GM19324 (cell line): ENCODE measurements at regions not wholly inside any gene's neighbourhood (a gene's known extent, or its start where the extent isn't known, plus 50 kb on each side); places are given as distances from the start of the nearest gene placed in this dataset.

Experiments used
- ATAC-seq: cut with Tn5 transposase; IDR thresholded peaks from one replicate; pipeline ENCODE4 v1.9.1; 2021; ENCODE audit warnings: mild to moderate bottlenecking, moderate library complexity; ENCODE audit not compliant: unreplicated experiment, low FRiP score

GRCh38 chr1:116260621-116261020, 112.4 kb upstream of the ATP1A1 start:
- no peak for ATAC-seq

- ATAC-seq = no peak
Measured at GRCh38 chr1:116261227-116261626, 111.8 kb upstream of the ATP1A1 start.

GRCh38 chr1:116262207-116262994, 110.6 kb upstream of the ATP1A1 start:
- no peak for ATAC-seq

GRCh38 chr1:116262995-116263385, 110.1 kb upstream of the ATP1A1 start:
- ATAC-seq = no peak

- ATAC-seq = no peak
Measured at GRCh38 chr1:116265931-116266863, 106.8 kb upstream of the ATP1A1 start.

GRCh38 chr1:116266864-116267212, 106.2 kb upstream of the ATP1A1 start:
- no peak for ATAC-seq

GRCh38 chr1:116268211-116268610, 104.8 kb upstream of the ATP1A1 start:
- ATAC-seq = no peak

- no peak for ATAC-seq
Measured at GRCh38 chr1:116270316-116271057, 102.6 kb upstream of the ATP1A1 start.

GRCh38 chr1:116273042-116273783, 99.8 kb upstream of the ATP1A1 start:
- ATAC-seq = no peak

- ATAC-seq = no peak
Measured at GRCh38 chr1:116276532-116276931, 96.5 kb upstream of the ATP1A1 start.

- ATAC-seq = no peak
Measured at GRCh38 chr1:116277840-116278540, 95.1 kb upstream of the ATP1A1 start.

GRCh38 chr1:116278541-116278866, 94.5 kb upstream of the ATP1A1 start:
- no peak for ATAC-seq

GRCh38 chr1:116279715-116280114, 93.3 kb upstream of the ATP1A1 start:
- no peak for ATAC-seq

- no peak for ATAC-seq
Measured at GRCh38 chr1:116284819-116285390, 88.1 kb upstream of the ATP1A1 start.

GRCh38 chr1:116286541-116286971, 86.5 kb upstream of the ATP1A1 start:
- no peak for ATAC-seq

- ATAC-seq = no peak
Measured at GRCh38 chr1:116287341-116288200, 85.5 kb upstream of the ATP1A1 start.

GRCh38 chr1:116288201-116288598, 84.8 kb upstream of the ATP1A1 start:
- peak; percentile 72 for ATAC-seq

GRCh38 chr1:116289193-116289592, 83.9 kb upstream of the ATP1A1 start:
- no peak for ATAC-seq
